HUES64 (cell line): ENCODE measurements at regions not wholly inside any gene's neighbourhood (a gene's known extent, or its start where the extent isn't known, plus 50 kb on each side); places are given as distances from the start of the nearest gene placed in this dataset.

Experiments used
- H3K27ac ChIP-seq: 2 replicates; pipeline ENCODE4 v1.7.0; 2013; ENCODE audit warnings: low read depth, low read length, inconsistent platforms
- H3K27me3 ChIP-seq: 2 replicates; pipeline ENCODE4 v1.6.1; 2013; ENCODE audit warnings: mild to moderate bottlenecking, low read length; ENCODE audit not compliant: insufficient read depth
- H3K36me3 ChIP-seq: 2 replicates; pipeline ENCODE4 v1.6.1; 2013; ENCODE audit warnings: mild to moderate bottlenecking, low read length; ENCODE audit not compliant: insufficient read depth
- H3K4me1 ChIP-seq: 2 replicates; pipeline ENCODE4 v1.6.1; 2013; ENCODE audit warnings: mild to moderate bottlenecking, low read length, moderate library complexity; ENCODE audit not compliant: insufficient read depth
- H3K4me3 ChIP-seq: 2 replicates; pipeline ENCODE4 v1.5.1; 2013; ENCODE audit warnings: mild to moderate bottlenecking, low read length, moderate library complexity
- H3K9ac ChIP-seq: 2 replicates; pipeline ENCODE4 v1.6.1; 2013; ENCODE audit warnings: mild to moderate bottlenecking, low read depth, low read length
- H3K9me3 ChIP-seq: 2 replicates; pipeline ENCODE4 v1.6.1; 2013; ENCODE audit warnings: low read depth, low read length; ENCODE audit not compliant: insufficient read depth
- whole genome bisulfite sequencing: fragments of 150-250, 120-280 bp; methylation state at CpG from one replicate; pipeline ENCODE4 v1.1.7; 2013; ENCODE audit warnings: missing lambda C conversion rate; 5-methylcytosine and 5-hydroxymethylcytosine counted together

- peaks cover 13% of the 10 kb centered on the region for H3K4me1 ChIP-seq
- no peak overlapping the region for H3K4me3 ChIP-seq
- no peak overlapping the region for H3K27ac ChIP-seq
- no peaks in the 10 kb centered on the region for H3K36me3 ChIP-seq
- H3K9me3 ChIP-seq, result no peaks in the 10 kb centered on the region
- H3K27me3 ChIP-seq, result no peaks in the 10 kb centered on the region
- H3K9ac ChIP-seq, result no peak overlapping the region
Measured at GRCh38 chr5:90166816-90167215, 242.7 kb downstream of the CETN3 start.

DNA sequence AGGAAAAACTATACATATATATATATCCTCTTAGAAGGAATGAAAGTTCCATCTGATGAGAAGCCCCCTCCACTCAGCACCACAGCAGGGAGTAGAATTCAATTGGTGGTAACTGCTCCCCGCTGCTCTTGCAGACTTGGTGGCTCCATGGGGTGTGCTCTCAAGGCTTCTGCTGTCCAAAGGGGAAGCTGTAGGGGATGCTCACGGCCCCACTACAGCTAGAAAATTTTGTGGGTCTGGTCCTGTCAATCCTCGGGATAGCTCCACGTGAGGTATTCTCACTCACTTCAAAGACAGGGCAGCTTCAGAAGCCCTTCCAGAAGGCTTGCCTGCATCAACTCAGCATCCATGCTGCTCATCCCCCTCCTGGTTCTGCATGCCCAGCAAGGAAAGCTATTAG lies 247.2 kb downstream of the CETN3 start:
- 61% methylated on average over 4 of the region's 4 CpGs for WGBS
- no peaks in the 10 kb centered on the region for H3K9me3 ChIP-seq
- no peaks in the 10 kb centered on the region for H3K36me3 ChIP-seq
- no peaks in the 10 kb centered on the region for H3K27me3 ChIP-seq
- peaks cover 13% of the 10 kb centered on the region for H3K4me1 ChIP-seq
- H3K4me3 ChIP-seq, result no peak overlapping the region
- H3K9ac ChIP-seq, result no peak overlapping the region
- no peak overlapping the region for H3K27ac ChIP-seq

- no peak overlapping the region for H3K27ac ChIP-seq
- WGBS, result 52% methylated on average over 4 of the region's 4 CpGs
- no peaks in the 10 kb centered on the region for H3K36me3 ChIP-seq
- no peak overlapping the region for H3K4me3 ChIP-seq
- H3K27me3 ChIP-seq, result no peaks in the 10 kb centered on the region
- no peak overlapping the region for H3K9ac ChIP-seq
- no peaks in the 10 kb centered on the region for H3K9me3 ChIP-seq
- H3K4me1 ChIP-seq, result peaks cover 13% of the 10 kb centered on the region
Measured at GRCh38 chr5:90161414-90161813, 248.1 kb downstream of the CETN3 start.

DNA sequence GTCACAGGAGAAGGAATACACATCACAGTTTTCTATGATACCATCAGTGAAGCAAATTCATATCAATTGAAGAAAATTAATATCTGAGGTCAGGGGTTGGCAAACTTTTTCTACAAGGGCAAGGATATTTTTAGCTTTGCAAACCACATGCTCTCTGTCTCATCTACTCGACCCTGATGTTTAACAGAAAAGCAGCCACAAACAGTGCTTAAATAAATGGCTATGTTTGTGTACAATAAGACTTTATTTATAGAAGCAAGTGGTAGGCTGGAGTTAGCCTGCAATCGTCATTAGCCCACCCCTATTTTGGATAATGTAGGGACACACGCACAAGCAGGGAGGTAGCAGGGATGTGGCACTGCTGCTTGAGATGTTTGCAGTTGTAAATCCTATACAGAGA lies 251.4 kb downstream of the CETN3 start:
- WGBS, result 94% methylated on average over 3 of the region's 3 CpGs
- no peak overlapping the region for H3K9ac ChIP-seq
- H3K27me3 ChIP-seq, result no peaks in the 10 kb centered on the region

GRCh38 chr5:90153031-90153430 lies 256.5 kb downstream of the CETN3 start:
- Histone ChIP-seq H3K9me3 (0 out of 2 replicates have a peak, but pooled peaks cover 7% of the 10 kb centered on the region), H3K9ac (no peak overlapping the region), H3K4me3 (no peak overlapping the region), H3K36me3 (no peaks in the 10 kb centered on the region), H3K27ac (no peak overlapping the region), H3K4me1 (no peaks in the 10 kb centered on the region; the same call in 1 of the 2 replicates), H3K27me3 (no peaks in the 10 kb centered on the region)
- WGBS, result 93% methylated on average over 2 of the region's 2 CpGs

More for the DNA sequence above, 251.4 kb downstream of the CETN3 start:
- Histone ChIP-seq H3K36me3 (no peaks in the 10 kb centered on the region), H3K4me1 (peaks cover 6% of the 10 kb centered on the region), H3K27ac (no peak overlapping the region), H3K4me3 (no peak overlapping the region), H3K9me3 (0 out of 2 replicates have a peak, but pooled peaks cover 7% of the 10 kb centered on the region)

DNA sequence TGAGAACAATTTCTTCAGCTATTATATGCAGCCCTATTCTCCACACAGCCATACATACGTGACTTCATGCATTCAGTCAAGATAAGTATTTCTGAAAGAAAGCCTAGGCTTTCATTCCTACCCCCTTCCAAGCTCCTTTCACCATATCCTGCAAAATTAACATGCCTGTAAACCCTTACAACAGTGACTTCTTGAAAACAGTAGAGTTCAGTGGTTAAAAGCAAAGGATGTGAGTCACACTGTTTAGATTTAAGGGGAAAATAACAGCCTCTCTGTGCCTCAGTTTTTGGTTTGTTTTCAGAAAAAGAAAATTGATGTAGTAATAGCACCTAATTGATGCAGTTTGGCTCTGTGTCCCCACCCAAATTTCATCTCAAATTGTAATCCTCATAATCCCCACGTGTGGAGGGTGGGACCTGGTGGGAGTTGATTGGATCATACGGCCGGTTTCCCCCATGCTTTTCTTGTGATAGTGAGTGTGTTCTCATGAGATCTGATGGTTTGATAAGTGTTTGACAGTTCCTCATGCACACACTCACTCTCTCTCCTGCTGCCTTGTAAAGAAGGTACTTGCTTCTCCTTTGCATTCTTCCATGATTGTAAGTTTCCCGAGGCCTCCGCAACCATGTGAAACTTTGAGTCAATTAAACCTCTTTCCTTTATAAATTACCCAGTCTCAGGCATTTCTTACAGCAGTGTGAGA lies 264.8 kb downstream of the CETN3 start:
- Histone ChIP-seq H3K9ac (no peak overlapping the region), H3K36me3 (no peaks in the 10 kb centered on the region), H3K9me3 (peaks cover 11% of the 10 kb centered on the region), H3K4me1 (no peaks in the 10 kb centered on the region), H3K27ac (no peak overlapping the region), H3K27me3 (no peaks in the 10 kb centered on the region), H3K4me3 (no peak overlapping the region)
- WGBS, result 94% methylated on average over 4 of the region's 6 CpGs

- no peak overlapping the region for H3K4me3 ChIP-seq
- H3K27me3 ChIP-seq, result no peaks in the 10 kb centered on the region
- no peaks in the 10 kb centered on the region for H3K4me1 ChIP-seq
- no peaks in the 10 kb centered on the region for H3K36me3 ChIP-seq
- WGBS, result 93% methylated on average over 1 of the region's 1 CpG
- no peak overlapping the region for H3K27ac ChIP-seq
- peaks cover 11% of the 10 kb centered on the region for H3K9me3 ChIP-seq
- no peak overlapping the region for H3K9ac ChIP-seq
Measured at GRCh38 chr5:90142541-90142940, 267.0 kb downstream of the CETN3 start.

GRCh38 chr5:90141984-90142383 lies 267.6 kb downstream of the CETN3 start:
- H3K9me3 ChIP-seq, result peaks cover 8% of the 10 kb centered on the region
- no peak overlapping the region for H3K4me3 ChIP-seq
- WGBS, result 97% methylated on average over 3 of the region's 3 CpGs
- no peaks in the 10 kb centered on the region for H3K4me1 ChIP-seq
- H3K9ac ChIP-seq, result no peak overlapping the region
- H3K36me3 ChIP-seq, result no peaks in the 10 kb centered on the region
- no peaks in the 10 kb centered on the region for H3K27me3 ChIP-seq
- H3K27ac ChIP-seq, result no peak overlapping the region

GRCh38 chr5:90136952-90137528 lies 272.5 kb downstream of the CETN3 start:
- H3K4me1 ChIP-seq, result no peaks in the 10 kb centered on the region
- no peak overlapping the region for H3K9ac ChIP-seq
- no peak overlapping the region for H3K4me3 ChIP-seq
- no peak overlapping the region for H3K27ac ChIP-seq
- H3K9me3 ChIP-seq, result no peaks in the 10 kb centered on the region
- no peaks in the 10 kb centered on the region for H3K36me3 ChIP-seq
- 94% methylated on average over 10 of the region's 10 CpGs for WGBS
- no peaks in the 10 kb centered on the region for H3K27me3 ChIP-seq

GRCh38 chr5:90135779-90136378 lies 273.7 kb downstream of the CETN3 start:
- Histone ChIP-seq H3K9me3 (no peaks in the 10 kb centered on the region), H3K27ac (no peak overlapping the region), H3K9ac (no peak overlapping the region), H3K4me1 (peaks cover 9% of the 10 kb centered on the region), H3K27me3 (no peaks in the 10 kb centered on the region), H3K36me3 (no peaks in the 10 kb centered on the region), H3K4me3 (no peak overlapping the region)
- 72% methylated on average over 7 of the region's 7 CpGs for WGBS

GRCh38 chr5:90134892-90135291 lies 274.7 kb downstream of the CETN3 start:
- Histone ChIP-seq H3K27me3 (no peaks in the 10 kb centered on the region), H3K27ac (no peak overlapping the region), H3K4me3 (no peak overlapping the region), H3K36me3 (no peaks in the 10 kb centered on the region), H3K9ac (no peak overlapping the region), H3K9me3 (no peaks in the 10 kb centered on the region), H3K4me1 (peaks cover 9% of the 10 kb centered on the region)
- 94% methylated on average over 4 of the region's 4 CpGs for WGBS
